Epithelial cell of proximal tubule (primary cell): ENCODE measurements at regions not wholly inside any gene's neighbourhood (a gene's known extent, or its start where the extent isn't known, plus 50 kb on each side); places are given as distances from the start of the nearest gene placed in this dataset.

Experiments used
- DNase-seq: peaks from one replicate; pipeline ENCODE4 v3.0.0-alpha.2; 2011; ENCODE audit warnings: low read depth
- H3K4me3 ChIP-seq: 2 replicates; pipeline ENCODE4 v1.5.1; 2011; ENCODE audit warnings: low read depth, mild to moderate bottlenecking, low read length
- TF ChIP-seq, protein P1 (sequence below): conservative IDR thresholded peaks from 2 replicates; pipeline ENCODE4 v1.5.1; 2012; ENCODE audit warnings: low read depth, mild to moderate bottlenecking, low read length

DNA sequence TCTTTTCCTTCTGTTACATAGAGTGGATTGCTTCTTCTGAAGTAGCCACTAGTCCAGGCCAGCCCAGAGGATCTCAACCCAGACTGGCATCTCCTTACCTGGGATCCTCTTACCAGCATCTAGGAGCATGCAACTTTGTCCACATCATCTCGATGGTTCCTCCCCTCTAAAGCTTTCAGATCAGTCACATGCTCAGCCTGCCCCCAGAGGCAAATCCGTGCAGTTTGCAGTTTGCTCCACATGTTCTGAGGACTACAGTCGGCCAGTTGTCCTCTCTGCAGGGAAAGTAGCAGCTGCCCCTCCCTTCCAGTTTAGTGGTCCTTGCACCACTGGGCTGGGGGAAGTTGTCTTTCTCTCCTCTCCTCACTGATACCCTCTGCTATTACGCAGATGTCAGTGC is 259.8 kb upstream of the APCDD1 start:
- TF ChIP-seq, protein P1, sequence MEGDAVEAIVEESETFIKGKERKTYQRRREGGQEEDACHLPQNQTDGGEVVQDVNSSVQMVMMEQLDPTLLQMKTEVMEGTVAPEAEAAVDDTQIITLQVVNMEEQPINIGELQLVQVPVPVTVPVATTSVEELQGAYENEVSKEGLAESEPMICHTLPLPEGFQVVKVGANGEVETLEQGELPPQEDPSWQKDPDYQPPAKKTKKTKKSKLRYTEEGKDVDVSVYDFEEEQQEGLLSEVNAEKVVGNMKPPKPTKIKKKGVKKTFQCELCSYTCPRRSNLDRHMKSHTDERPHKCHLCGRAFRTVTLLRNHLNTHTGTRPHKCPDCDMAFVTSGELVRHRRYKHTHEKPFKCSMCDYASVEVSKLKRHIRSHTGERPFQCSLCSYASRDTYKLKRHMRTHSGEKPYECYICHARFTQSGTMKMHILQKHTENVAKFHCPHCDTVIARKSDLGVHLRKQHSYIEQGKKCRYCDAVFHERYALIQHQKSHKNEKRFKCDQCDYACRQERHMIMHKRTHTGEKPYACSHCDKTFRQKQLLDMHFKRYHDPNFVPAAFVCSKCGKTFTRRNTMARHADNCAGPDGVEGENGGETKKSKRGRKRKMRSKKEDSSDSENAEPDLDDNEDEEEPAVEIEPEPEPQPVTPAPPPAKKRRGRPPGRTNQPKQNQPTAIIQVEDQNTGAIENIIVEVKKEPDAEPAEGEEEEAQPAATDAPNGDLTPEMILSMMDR, result no peak
- no peak for DNase-seq
- no peak overlapping the region for H3K4me3 ChIP-seq

DNA sequence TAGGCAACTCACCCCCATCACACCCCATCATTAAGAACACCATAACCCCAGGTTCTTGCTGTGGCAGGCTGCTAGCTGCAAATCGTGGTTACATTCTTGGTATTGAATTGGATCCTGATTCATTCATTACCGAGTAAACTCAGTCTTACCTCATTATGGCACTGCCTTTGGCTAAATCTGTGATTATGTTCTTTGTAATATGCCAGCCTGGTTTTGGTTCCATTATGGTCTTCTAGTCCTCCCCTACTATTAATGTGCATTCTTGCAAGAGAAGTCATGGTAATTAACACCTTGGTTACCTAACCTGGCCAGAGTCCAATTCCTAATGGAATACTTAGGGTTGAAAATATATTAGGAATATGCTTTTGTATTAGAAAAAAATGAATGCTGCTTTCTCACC is 258.9 kb upstream of the APCDD1 start:
- DNase-seq, result no peak
- H3K4me3 ChIP-seq, result no peak overlapping the region
- TF ChIP-seq, protein P1, result no peak

DNA sequence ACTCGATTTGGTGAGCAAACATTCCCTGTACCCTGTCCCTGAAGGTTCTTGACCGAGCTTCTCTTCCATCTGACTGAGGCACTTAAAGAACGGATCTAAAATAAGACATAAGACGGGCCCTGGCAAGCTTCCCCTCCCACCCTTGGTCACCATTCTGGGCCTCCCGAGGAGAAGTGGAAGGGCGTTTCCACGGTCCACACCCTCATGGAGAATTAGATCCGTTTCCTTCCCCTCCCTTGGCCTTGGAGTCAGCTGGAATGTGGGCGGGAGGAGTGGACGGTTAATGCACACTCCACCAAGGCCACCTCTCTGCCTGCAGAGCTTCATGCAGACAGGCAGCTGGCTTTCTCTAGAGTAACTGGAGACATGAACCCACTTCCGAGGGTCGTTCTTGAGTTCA is 257.3 kb upstream of the APCDD1 start:
- no peak for DNase-seq

DNA sequence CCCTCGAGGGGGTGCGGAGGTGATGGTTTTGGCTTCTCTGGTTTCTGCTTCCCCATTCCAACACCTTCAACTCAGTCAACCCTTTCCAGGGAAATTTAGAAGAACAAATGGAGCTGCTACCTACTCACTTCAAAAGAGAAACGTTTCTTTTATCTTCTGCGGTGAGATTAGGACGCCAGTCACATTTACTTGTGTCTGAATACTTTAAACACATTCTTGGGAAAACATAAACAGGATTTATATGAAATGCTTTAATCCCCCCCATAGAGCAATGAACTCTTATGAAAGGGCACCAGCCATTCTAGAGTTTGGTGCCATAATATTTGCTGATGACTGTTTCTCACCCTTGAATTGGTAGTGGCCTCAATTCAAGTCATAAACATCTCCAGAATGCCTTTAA is 253.2 kb upstream of the APCDD1 start:
- TF ChIP-seq, protein P1, result no peak
- no peak overlapping the region for H3K4me3 ChIP-seq
- DNase-seq, result no peak

More for the DNA sequence above, 257.3 kb upstream of the APCDD1 start:
- TF ChIP-seq, protein P1, result no peak
- H3K4me3 ChIP-seq, result no peak overlapping the region

DNA sequence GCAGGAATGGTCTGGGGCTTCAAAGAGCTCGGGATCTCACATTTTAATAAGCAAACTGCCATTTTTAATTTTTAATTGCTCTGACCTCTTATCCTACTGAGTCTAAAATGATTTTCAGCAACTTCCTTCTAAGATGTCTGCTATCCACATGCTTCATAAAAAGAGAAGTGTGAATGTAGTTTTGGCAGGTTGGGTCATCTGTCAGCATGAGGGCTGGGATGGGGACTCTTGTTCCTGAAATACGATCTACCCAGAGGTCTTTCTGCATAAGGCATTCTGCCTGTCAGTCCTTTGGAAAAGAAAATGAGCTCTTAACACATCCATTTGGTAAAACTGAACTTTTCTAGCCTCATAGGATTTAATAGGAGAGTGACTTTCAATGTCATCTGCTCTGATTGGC is 252.8 kb upstream of the APCDD1 start:
- DNase-seq, result no peak
- TF ChIP-seq, protein P1, result no peak
- no peak overlapping the region for H3K4me3 ChIP-seq

DNA sequence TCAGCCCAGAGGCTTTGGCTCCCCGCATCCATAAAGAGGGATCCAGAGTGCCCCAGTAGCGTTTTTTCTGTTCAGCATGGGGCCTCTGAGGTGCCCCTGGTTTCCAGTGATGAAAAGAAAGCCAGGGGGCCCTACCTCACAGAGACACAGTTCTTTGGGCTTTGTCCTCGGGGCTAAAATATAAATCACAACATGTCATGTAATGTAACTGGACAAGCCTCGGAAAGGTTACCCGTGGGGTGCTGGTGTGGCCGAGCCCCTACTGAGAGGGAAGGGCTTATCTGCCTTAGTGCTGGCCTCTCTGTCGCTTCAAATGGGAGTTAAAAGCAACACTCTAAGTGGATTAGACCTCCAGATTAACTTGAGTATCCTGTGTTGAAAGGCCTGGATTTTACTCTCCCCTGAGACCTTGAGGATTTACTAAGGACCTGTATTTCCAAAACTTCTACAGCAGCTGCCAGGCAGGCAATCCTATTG is 251.6 kb upstream of the APCDD1 start:
- TF ChIP-seq, protein P1, result no peak
- no peak overlapping the region for H3K4me3 ChIP-seq
- no peak for DNase-seq

DNA sequence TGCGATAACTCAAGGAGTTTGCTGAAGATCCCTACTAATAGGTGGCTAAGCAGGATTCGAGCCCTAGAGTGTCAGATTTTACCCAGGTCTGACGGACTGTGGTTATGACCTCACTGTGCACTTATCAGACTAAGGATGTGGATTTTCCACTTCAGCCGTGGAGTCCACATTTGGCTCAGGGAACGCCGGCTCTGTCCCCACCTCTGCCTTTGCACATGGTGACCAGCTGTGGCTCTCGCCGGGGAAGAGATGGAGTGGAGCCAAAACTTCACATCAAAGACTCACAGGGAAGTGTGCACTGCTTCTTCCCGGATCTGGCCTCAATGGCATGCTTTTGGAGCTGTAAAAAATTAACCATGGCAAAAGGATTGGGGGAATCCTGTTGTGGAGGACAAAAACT is 249.3 kb upstream of the APCDD1 start:
- no peak overlapping the region for H3K4me3 ChIP-seq
- TF ChIP-seq, protein P1, result no peak
- DNase-seq, result no peak
